ENCODE measurements at regions not wholly inside any gene's neighbourhood (a gene's known extent, or its start where the extent isn't known, plus 50 kb on each side); places are given as distances from the start of the nearest gene placed in this dataset.

DNA sequence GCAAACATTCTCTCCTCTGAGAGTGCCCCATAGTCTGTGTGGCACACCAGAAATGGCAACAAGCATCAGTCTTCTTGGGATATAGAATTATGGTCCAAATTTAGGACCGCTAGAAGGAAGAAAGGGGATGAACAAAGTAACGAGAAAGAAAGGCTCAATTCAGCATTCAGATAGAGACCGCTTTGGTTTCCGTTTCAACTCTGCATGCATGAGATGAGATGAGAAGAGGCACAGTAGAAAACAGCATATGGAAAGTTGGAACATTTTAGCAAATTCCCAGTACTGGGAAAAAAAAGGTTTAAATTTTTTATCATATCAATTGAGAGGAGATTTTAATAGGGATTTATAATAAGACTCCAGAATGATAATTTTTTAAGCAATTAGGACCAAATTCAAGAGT, 595.5 kb upstream of the CHRM3 start:
- TF ChIP-seq, protein P1, sequence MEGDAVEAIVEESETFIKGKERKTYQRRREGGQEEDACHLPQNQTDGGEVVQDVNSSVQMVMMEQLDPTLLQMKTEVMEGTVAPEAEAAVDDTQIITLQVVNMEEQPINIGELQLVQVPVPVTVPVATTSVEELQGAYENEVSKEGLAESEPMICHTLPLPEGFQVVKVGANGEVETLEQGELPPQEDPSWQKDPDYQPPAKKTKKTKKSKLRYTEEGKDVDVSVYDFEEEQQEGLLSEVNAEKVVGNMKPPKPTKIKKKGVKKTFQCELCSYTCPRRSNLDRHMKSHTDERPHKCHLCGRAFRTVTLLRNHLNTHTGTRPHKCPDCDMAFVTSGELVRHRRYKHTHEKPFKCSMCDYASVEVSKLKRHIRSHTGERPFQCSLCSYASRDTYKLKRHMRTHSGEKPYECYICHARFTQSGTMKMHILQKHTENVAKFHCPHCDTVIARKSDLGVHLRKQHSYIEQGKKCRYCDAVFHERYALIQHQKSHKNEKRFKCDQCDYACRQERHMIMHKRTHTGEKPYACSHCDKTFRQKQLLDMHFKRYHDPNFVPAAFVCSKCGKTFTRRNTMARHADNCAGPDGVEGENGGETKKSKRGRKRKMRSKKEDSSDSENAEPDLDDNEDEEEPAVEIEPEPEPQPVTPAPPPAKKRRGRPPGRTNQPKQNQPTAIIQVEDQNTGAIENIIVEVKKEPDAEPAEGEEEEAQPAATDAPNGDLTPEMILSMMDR (IDR thresholded peaks at IDR 0.05) = no peak
- no peak for TF ChIP-seq ZFX (IDR thresholded peaks at IDR 0.05; ENCODE audit: borderline replicate concordance)

Data from 22Rv1 (cell line).